ENCODE measurements at regions not wholly inside any gene's neighbourhood (a gene's known extent, or its start where the extent isn't known, plus 50 kb on each side); places are given as distances from the start of the nearest gene placed in this dataset.

- no peak for TF ChIP-seq ZFP3 (CRISPR knock-in tag; IDR thresholded peaks at IDR 0.05)
- TF ChIP-seq ZNF70 (CRISPR knock-in tag; IDR thresholded peaks at IDR 0.05) = no peak
- no peak for TF ChIP-seq TCF4 (CRISPR knock-in tag; IDR thresholded peaks at IDR 0.05; ENCODE audit: borderline replicate concordance)
- TF ChIP-seq BACH2 (CRISPR knock-in tag; IDR thresholded peaks at IDR 0.05; ENCODE audit: borderline replicate concordance) = no peak
- no peak for TF ChIP-seq PPARA (CRISPR knock-in tag; IDR thresholded peaks at IDR 0.05; ENCODE audit: borderline replicate concordance)
- no peak for TF ChIP-seq OSR1 (CRISPR knock-in tag; IDR thresholded peaks at IDR 0.05)
- TF ChIP-seq CSDC2 (CRISPR knock-in tag; IDR thresholded peaks at IDR 0.05) = no peak
- no peak for TF ChIP-seq PATZ1 (CRISPR knock-in tag; IDR thresholded peaks at IDR 0.05; ENCODE audit: borderline replicate concordance)
- no peak for TF ChIP-seq CSRNP3 (CRISPR knock-in tag; IDR thresholded peaks at IDR 0.05)
Measured at GRCh38 chr9:110104261-110104809, 103.6 kb downstream of the C9orf152 start.
